Mesenchymal stem cell (in vitro differentiated cells and primary cell): ENCODE measurements at regions not wholly inside any gene's neighbourhood (a gene's known extent, or its start where the extent isn't known, plus 50 kb on each side); places are given as distances from the start of the nearest gene placed in this dataset.
A peak's percentile ranks its signal among the peaks of the same experiment; 100 is the strongest.

Source experiments
- DNase-seq: peaks from one replicate; pipeline ENCODE4 v3.0.0-alpha.2; 2013
- H2AFZ ChIP-seq: one replicate; pipeline ENCODE4 v1.6.1; 2013; ENCODE audit warnings: low read depth, mild to moderate bottlenecking, control low read depth, inconsistent platforms, low read length, moderate library complexity
- H2AK5ac ChIP-seq: 2 replicates; pipeline ENCODE4 v1.6.1; 2013; ENCODE audit warnings: low read length, moderate library complexity, mild to moderate bottlenecking, inconsistent platforms; ENCODE audit not compliant: severe bottlenecking
- H2BK120ac ChIP-seq: one replicate; pipeline ENCODE4 v1.6.1; 2013; ENCODE audit warnings: low read depth, mild to moderate bottlenecking, inconsistent platforms, low read length, moderate library complexity
- H2BK12ac ChIP-seq, 2 experiments: one replicate each; pipeline ENCODE4 v1.6.1; 2013; ENCODE audit warnings: inconsistent platforms in 2 of 2, low read length in 2 of 2, mild to moderate bottlenecking in 2 of 2, moderate library complexity in 2 of 2, control low read depth in 1 of 2
- H2BK15ac ChIP-seq: one replicate; pipeline ENCODE4 v1.6.1; 2013; ENCODE audit warnings: mild to moderate bottlenecking, low read depth, inconsistent platforms; ENCODE audit not compliant: poor library complexity, severe bottlenecking
- H2BK5ac ChIP-seq: 2 replicates; pipeline ENCODE4 v1.6.1; 2013; ENCODE audit warnings: low read depth, mild to moderate bottlenecking, low read length, control low read depth, inconsistent platforms; ENCODE audit not compliant: poor library complexity, severe bottlenecking
- H3K14ac ChIP-seq, 2 experiments: one replicate each; pipeline ENCODE4 v1.6.1; 2013; ENCODE audit warnings: inconsistent platforms in 2 of 2, low read length in 2 of 2, control low read depth in 1 of 2, mild to moderate bottlenecking in 1 of 2, moderate library complexity in 1 of 2
- H3K18ac ChIP-seq, 2 experiments: one replicate each; pipeline ENCODE4 v1.6.1; 2013; ENCODE audit warnings: inconsistent platforms in 2 of 2, low read length in 2 of 2, control low read depth in 1 of 2, low read depth in 1 of 2, mild to moderate bottlenecking in 1 of 2
- H3K23ac ChIP-seq, 2 experiments: one replicate each; pipeline ENCODE4 v1.6.1; 2013; ENCODE audit warnings: inconsistent platforms in 2 of 2, low read length in 2 of 2, mild to moderate bottlenecking in 2 of 2, moderate library complexity in 2 of 2, control low read depth in 1 of 2
- H3K27ac ChIP-seq: 2 replicates; pipeline ENCODE4 v1.5.1; 2013; ENCODE audit warnings: mild to moderate bottlenecking, moderate library complexity, low read length, control low read depth, inconsistent platforms; ENCODE audit not compliant: poor library complexity, severe bottlenecking
- H3K27me3 ChIP-seq, 2 experiments: 2 replicates each; pipeline versions ENCODE4 v1.6.1 to v1.7.0; 2013; ENCODE audit warnings: low read length in 2 of 2, mild to moderate bottlenecking in 2 of 2, moderate library complexity in 2 of 2, control low read depth in 1 of 2, inconsistent platforms in 1 of 2; ENCODE audit not compliant: control insufficient read depth in 1 of 2, insufficient read depth in 1 of 2
- H3K36me3 ChIP-seq, 2 experiments: 2 replicates each; pipeline versions ENCODE4 v1.6.1 to v1.7.0; 2013; ENCODE audit warnings: low read length in 2 of 2, control low read depth in 1 of 2, inconsistent platforms in 1 of 2, low read depth in 1 of 2, mild to moderate bottlenecking in 1 of 2; ENCODE audit not compliant: insufficient read depth in 2 of 2, control insufficient read depth in 1 of 2
- H3K4ac ChIP-seq, 2 experiments: one replicate each; pipeline ENCODE4 v1.6.1; 2013; ENCODE audit warnings: inconsistent platforms in 2 of 2, low read length in 2 of 2, mild to moderate bottlenecking in 2 of 2, moderate library complexity in 2 of 2, control low read depth in 1 of 2, low read depth in 1 of 2
- H3K4me1 ChIP-seq: 2 replicates; pipeline ENCODE4 v1.6.1; 2013; ENCODE audit warnings: low read depth, low read length, control low read depth; ENCODE audit not compliant: control insufficient read depth, insufficient read depth
- H3K4me2 ChIP-seq: 2 replicates; pipeline ENCODE4 v1.6.1; 2013; ENCODE audit warnings: low read length, mild to moderate bottlenecking, inconsistent platforms; ENCODE audit not compliant: poor library complexity, severe bottlenecking
- H3K4me3 ChIP-seq, 2 experiments: 2 replicates each; pipeline versions ENCODE4 v1.5.1 to v1.7.0; 2013; ENCODE audit warnings: low read length in 2 of 2, mild to moderate bottlenecking in 2 of 2, control low read depth in 1 of 2, low read depth in 1 of 2; ENCODE audit not compliant: insufficient read depth in 1 of 2
- H3K79me1 ChIP-seq: replicated peaks from 2 replicates; pipeline ENCODE4 v1.6.1; 2013; ENCODE audit warnings: mild to moderate bottlenecking, control low read depth, low read length, inconsistent platforms; ENCODE audit not compliant: poor library complexity, severe bottlenecking
- H3K9ac ChIP-seq: 2 replicates; pipeline ENCODE4 v1.7.0; 2013; ENCODE audit warnings: mild to moderate bottlenecking, low read length, moderate library complexity
- H3K9me3 ChIP-seq: 2 replicates; pipeline ENCODE4 v1.7.0; 2013; ENCODE audit warnings: mild to moderate bottlenecking, low read length; ENCODE audit not compliant: control insufficient read depth
- H4K8ac ChIP-seq: one replicate; pipeline ENCODE4 v1.6.1; 2013; ENCODE audit warnings: inconsistent platforms, mild to moderate bottlenecking, low read length, moderate library complexity
- H4K91ac ChIP-seq: one replicate; pipeline ENCODE4 v1.6.1; 2013; ENCODE audit warnings: mild to moderate bottlenecking, low read length, inconsistent platforms
- WGBS: methylation state at CpG from one replicate; pipeline ENCODE4 v1.1.7; 2013; ENCODE audit warnings: mixed read lengths; 5-methylcytosine and 5-hydroxymethylcytosine counted together

DNA sequence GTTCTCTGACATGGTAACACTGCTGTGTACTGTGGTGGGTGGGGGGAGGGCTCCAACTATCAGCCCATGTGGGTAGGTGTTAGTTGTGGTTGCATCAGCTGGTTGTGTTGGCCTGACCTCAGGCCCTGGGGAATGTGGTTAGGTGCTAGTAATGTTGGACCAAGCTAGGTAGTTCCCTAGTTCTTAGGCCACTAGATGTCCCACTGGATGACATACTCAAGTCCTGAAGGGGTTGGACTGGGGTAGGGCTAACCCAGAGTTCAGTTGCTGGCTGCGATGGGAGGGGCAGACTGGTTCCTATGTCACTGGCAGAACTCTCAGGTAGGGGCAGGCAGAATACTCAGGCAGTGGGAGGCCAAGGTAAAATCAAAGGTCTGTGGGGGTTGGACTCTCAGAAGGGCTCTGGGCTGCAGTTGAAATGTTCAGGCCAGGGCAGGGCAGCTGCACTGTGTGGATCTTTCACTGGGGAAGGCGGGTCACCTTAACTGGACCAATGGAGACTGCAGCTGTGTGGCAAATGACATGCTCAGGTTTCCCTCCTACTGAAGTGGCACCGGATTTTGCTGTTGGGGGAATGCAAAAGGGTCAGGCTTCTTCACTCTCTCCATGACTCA lies 870.7 kb downstream of the LRRIQ3 start:
- Histone ChIP-seq H2BK15ac (no peak overlapping the region), H3K4me1 (no peaks in the 10 kb centered on the region), H3K14ac (no peak overlapping the region), H3K18ac (no peak overlapping the region), H3K4ac (no peak overlapping the region), H3K27ac (no peak overlapping the region), H2BK12ac (no peak overlapping the region), H4K8ac (no peak overlapping the region), H2AFZ (no peak overlapping the region), H3K36me3 (no peaks in the 10 kb centered on the region), H2BK5ac (no peak overlapping the region), H3K79me1 (no peaks in the 10 kb centered on the region), H3K4me2 (no peak overlapping the region), H3K4me3 (no peak overlapping the region), H2BK120ac (no peak overlapping the region), H2AK5ac (no peak overlapping the region), H3K23ac (no peak overlapping the region), H3K9ac (no peak overlapping the region), H4K91ac (no peak overlapping the region), H3K9me3 (peaks cover 52% of the 10 kb centered on the region), H3K27me3 (no peaks in the 10 kb centered on the region)
- WGBS: 75% methylated on average over 3 of the region's 3 CpGs
- DNase-seq: no peak

GRCh38 chr1:73326663-73327062 lies 871.3 kb downstream of the LRRIQ3 start:
- Histone ChIP-seq H2BK5ac (no peak overlapping the region), H3K4ac (no peak overlapping the region), H3K4me1 (no peaks in the 10 kb centered on the region), H4K8ac (no peak overlapping the region), H3K9me3 (peaks cover 47% of the 10 kb centered on the region), H4K91ac (no peak overlapping the region), H3K36me3 (no peaks in the 10 kb centered on the region), H3K14ac (no peak overlapping the region), H3K27me3 (no peaks in the 10 kb centered on the region), H3K18ac (no peak overlapping the region), H3K4me3 (no peak overlapping the region), H3K9ac (no peak overlapping the region), H2BK15ac (no peak overlapping the region), H2BK12ac (no peak overlapping the region), H3K79me1 (no peaks in the 10 kb centered on the region), H3K23ac (no peak overlapping the region), H2BK120ac (no peak overlapping the region), H3K4me2 (no peak overlapping the region), H2AK5ac (no peak overlapping the region), H3K27ac (no peak overlapping the region), H2AFZ (no peak overlapping the region)
- no peak for DNase-seq
- 83% methylated on average over 5 of the region's 5 CpGs for WGBS

DNA sequence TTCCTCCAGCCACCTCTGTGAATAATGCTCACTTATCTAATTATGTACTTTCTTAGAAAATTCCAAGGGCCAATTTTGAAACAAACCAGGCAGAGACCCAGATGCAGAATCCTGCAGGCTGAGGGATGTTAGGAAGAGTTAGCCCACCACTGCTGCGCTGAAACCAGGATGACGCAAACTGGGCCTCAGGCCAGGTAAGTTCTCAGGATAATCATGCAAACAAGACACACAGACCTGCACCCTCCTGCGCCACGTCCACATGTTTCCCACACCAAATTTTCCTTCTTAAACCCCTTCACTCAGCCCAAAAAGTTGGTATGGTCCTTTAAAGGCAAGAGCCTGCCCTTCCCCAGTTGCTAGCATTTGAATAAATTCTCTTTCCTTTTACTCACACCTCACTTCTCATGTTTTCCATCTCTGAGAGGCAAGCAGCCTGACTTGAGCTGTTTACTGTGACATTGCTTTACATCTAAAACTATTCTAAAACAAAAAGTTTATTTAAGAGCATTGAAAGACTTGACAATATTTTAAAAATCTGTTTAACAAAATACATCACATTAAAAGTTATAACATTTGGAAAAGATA lies 887.1 kb downstream of the LRRIQ3 start:
- no peak overlapping the region for H2AFZ ChIP-seq
- H3K9me3 ChIP-seq: no peaks in the 10 kb centered on the region
- H2BK15ac ChIP-seq: no peak overlapping the region
- H4K91ac ChIP-seq: peak overlapping the region; percentile 61
- no peak overlapping the region for H3K4me2 ChIP-seq
- H2BK120ac ChIP-seq: no peak overlapping the region
- no peak overlapping the region for H4K8ac ChIP-seq
- H2BK12ac ChIP-seq: no peak overlapping the region
- H3K27me3 ChIP-seq: no peaks in the 10 kb centered on the region
- no peaks in the 10 kb centered on the region for H3K36me3 ChIP-seq
- no peak overlapping the region for H3K14ac ChIP-seq
- H3K4ac ChIP-seq: no peak overlapping the region
- no peak overlapping the region for H3K27ac ChIP-seq
- no peak overlapping the region for H2AK5ac ChIP-seq
- H3K18ac ChIP-seq: no peak overlapping the region
- H3K23ac ChIP-seq: no peak overlapping the region
- WGBS: 83% methylated on average over 4 of the region's 4 CpGs
- H3K4me1 ChIP-seq: no peaks in the 10 kb centered on the region
- no peak for DNase-seq
- H3K9ac ChIP-seq: no peak overlapping the region
- H3K79me1 ChIP-seq: no peaks in the 10 kb centered on the region
- H2BK5ac ChIP-seq: no peak overlapping the region
- no peak overlapping the region for H3K4me3 ChIP-seq

DNA sequence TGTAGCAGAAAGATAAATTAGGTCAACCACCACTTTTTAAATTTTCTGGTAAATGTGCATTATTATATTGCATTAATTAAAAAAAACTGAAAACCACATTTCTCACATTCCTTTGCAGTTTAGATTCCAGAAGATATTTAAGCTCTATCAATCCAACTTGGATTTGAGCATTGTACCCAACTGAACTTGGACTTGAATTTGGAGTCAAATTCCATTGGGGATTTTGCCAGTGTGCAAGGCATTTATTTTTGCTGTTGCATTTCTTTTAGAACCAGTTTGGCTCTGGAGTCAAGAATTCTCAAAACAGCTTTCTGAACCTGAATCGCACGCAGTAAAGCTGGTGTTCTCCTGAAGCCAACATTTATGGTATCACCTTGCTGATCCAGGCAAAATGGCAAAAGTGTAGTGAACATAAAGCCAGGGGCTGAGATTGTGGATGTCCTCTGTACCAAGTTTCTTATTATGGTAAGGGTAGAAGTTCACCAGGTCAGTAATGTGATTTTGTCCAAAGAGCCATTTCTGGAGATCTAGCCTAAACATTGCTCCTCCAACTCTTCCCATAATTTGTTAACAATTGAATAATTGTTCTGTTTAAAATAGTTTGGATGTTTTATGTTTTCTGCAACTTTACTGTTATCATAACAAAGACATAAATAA lies 890.9 kb downstream of the LRRIQ3 start:
- no peak overlapping the region for H4K91ac ChIP-seq
- H3K9ac ChIP-seq: no peak overlapping the region
- H2BK120ac ChIP-seq: no peak overlapping the region
- no peaks in the 10 kb centered on the region for H3K36me3 ChIP-seq
- no peak for DNase-seq
- no peak overlapping the region for H3K4me3 ChIP-seq
- no peak overlapping the region for H3K27ac ChIP-seq
- H3K4ac ChIP-seq: no peak overlapping the region
- H3K4me1 ChIP-seq: no peaks in the 10 kb centered on the region
- H2AFZ ChIP-seq: no peak overlapping the region
- H2BK15ac ChIP-seq: no peak overlapping the region
- H3K9me3 ChIP-seq: peaks cover 11% of the 10 kb centered on the region
- no peak overlapping the region for H3K18ac ChIP-seq
- no peak overlapping the region for H3K23ac ChIP-seq
- H2AK5ac ChIP-seq: no peak overlapping the region
- H3K4me2 ChIP-seq: no peak overlapping the region
- H2BK12ac ChIP-seq: no peak overlapping the region
- H3K27me3 ChIP-seq: no peaks in the 10 kb centered on the region
- no peak overlapping the region for H4K8ac ChIP-seq
- 96% methylated on average over 2 of the region's 2 CpGs for WGBS
- H3K79me1 ChIP-seq: no peaks in the 10 kb centered on the region
- no peak overlapping the region for H2BK5ac ChIP-seq
- H3K14ac ChIP-seq: no peak overlapping the region
